Right lobe of liver (tissue), 6 donors: ENCODE measurements at regions not wholly inside any gene's neighbourhood (a gene's known extent, or its start where the extent isn't known, plus 50 kb on each side); places are given as distances from the start of the nearest gene placed in this dataset.

Experiments
- ATAC-seq, 4 donors: fragments of 200-7000 bp; cut with Tn5 transposase; one replicate each; pipeline ENCODE4 v1.9.1; 2020; ENCODE audit warnings: mild to moderate bottlenecking in 4 of 4, moderate library complexity in 4 of 4
- DNase-seq, 3 donors: peaks; one replicate each; pipeline ENCODE4 v3.0.0-alpha.2; 2020
- H3K27ac ChIP-seq, 3 donors: fragments of 200-600 bp; one replicate each; pipeline ENCODE4 v1.8.0; 2022
- H3K27me3 ChIP-seq, 2 donors: fragments of 200-600 bp; one replicate each; pipeline ENCODE4 v1.8.0; 2022
- H3K36me3 ChIP-seq, 4 donors: fragments of 200-600 bp; sonication (generic) in 1 of 4; one replicate each; pipeline versions ENCODE4 v1.5.1 to v1.8.0; 2017 to 2022; ENCODE audit warnings: control low read depth in 1 of 4
- H3K4me1 ChIP-seq, 4 donors: fragments of 200-600 bp; sonication (generic) in 1 of 4; one replicate each; pipeline versions ENCODE4 v1.5.1 to v1.8.0; 2017 to 2022; ENCODE audit warnings: control low read depth in 1 of 4
- H3K4me3 ChIP-seq, 3 donors: fragments of 200-600 bp; one replicate each; pipeline ENCODE4 v1.8.0; 2022
- H3K9me3 ChIP-seq, 4 donors: fragments of 200-600 bp; sonication (generic) in 1 of 4; one replicate each; pipeline versions ENCODE4 v1.5.1 to v1.8.0; 2017 to 2022; ENCODE audit warnings: control low read depth in 1 of 4
- POLR2A ChIP-seq: fragments of 450-650 bp; IDR thresholded peaks from one replicate; pipeline ENCODE4 v1.6.1; 2017; ENCODE audit warnings: antibody characterized with exemption, mild to moderate bottlenecking
- WGBS: methylation state at CpG from one replicate; pipeline ENCODE4 v1.1.6; 2018; ENCODE audit warnings: low coverage, low lambda C conversion rate; ENCODE audit not compliant: insufficient coverage; ENCODE audit errors: missing lambda C conversion rate; 5-methylcytosine and 5-hydroxymethylcytosine counted together
- intact Hi-C, 2 donors: fragments of 100-400 bp; cut with DNase I; formaldehyde crosslinking; loops; one replicate each; pipeline versions ENCODE4 v1.11.2 to v1.14.1; 2022
- TF ChIP-seq, protein P1 (sequence below), 4 donors: fragments of 200-600 bp in 3 of 4; fragments of 450-650 bp in 1 of 4; IDR thresholded peaks; one replicate each; pipeline versions ENCODE4 v1.5.1 to v1.8.0; 2016 to 2022; ENCODE audit warnings: antibody characterized with exemption in 4 of 4, mild to moderate bottlenecking in 2 of 4
- donor health status: DM: no; HTN: yes; CAD: no.
- donor health status: DM: no; HTN: no; CAD: no.
- donor health status: DM: no; HTN: no; CAD: no.
- donor health status: DM: no; HTN: yes; CAD: no.
- donor health status: DM: no; HTN: yes; CAD: no.

DNA sequence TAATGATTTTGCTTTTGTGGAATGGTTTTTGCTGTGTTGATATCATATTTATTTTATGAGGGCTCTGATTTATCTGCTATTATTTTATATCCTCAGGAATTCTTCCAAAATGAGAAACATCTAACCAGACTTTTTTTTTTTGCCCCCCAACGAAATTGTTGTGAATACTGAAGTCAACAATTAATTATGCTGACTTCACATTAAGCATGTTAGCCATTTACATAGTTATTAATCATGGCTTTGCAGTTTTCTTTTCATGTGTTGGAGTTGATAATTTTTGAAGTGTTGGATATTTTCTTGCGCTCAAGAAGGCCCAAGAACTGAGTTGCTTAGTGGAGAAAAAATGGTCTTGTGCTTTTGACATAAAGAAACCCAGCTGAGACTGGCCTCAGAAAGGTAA, 246.6 kb upstream of the CRY1 start:
- no peaks in the 10 kb centered on the region for H3K36me3 ChIP-seq
- H3K9me3 ChIP-seq: no peaks in the 10 kb centered on the region
- H3K4me1 ChIP-seq: no peaks in the 10 kb centered on the region
- no peak overlapping the region for H3K4me3 ChIP-seq
- DNase-seq (no peak), ATAC-seq (no peak)
- intact Hi-C loops: no loop called here
- H3K27me3 ChIP-seq: no peaks in the 10 kb centered on the region
- WGBS: 53% methylated on average over 2 of the region's 2 CpGs
- no peak overlapping the region for H3K27ac ChIP-seq
- no peak for TF ChIP-seq POLR2A
- TF ChIP-seq, protein P1, sequence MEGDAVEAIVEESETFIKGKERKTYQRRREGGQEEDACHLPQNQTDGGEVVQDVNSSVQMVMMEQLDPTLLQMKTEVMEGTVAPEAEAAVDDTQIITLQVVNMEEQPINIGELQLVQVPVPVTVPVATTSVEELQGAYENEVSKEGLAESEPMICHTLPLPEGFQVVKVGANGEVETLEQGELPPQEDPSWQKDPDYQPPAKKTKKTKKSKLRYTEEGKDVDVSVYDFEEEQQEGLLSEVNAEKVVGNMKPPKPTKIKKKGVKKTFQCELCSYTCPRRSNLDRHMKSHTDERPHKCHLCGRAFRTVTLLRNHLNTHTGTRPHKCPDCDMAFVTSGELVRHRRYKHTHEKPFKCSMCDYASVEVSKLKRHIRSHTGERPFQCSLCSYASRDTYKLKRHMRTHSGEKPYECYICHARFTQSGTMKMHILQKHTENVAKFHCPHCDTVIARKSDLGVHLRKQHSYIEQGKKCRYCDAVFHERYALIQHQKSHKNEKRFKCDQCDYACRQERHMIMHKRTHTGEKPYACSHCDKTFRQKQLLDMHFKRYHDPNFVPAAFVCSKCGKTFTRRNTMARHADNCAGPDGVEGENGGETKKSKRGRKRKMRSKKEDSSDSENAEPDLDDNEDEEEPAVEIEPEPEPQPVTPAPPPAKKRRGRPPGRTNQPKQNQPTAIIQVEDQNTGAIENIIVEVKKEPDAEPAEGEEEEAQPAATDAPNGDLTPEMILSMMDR (IDR thresholded peaks at IDR 0.05): no peak

DNA sequence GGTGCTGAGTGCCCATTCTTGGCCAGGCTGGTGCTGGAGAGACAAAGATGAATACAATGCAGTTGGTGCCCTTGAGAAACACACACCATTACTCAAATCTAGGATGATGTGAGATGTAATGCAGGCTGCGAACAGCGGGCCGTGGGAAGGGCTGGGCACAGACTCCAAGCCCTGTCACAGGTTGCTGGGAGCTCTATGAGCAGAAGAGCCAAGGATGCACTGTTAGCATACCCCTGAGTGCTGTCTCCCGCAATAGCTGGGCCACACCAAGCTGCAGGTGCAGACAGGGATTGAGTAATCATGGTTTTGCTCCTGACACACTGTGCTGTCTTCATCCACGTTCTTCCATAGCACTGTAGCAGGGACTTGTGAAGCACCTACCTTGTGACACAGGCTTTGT, 247.5 kb upstream of the CRY1 start:
- no peak for TF ChIP-seq POLR2A
- TF ChIP-seq, protein P1 (IDR thresholded peaks at IDR 0.05): no peak
- Histone ChIP-seq H3K4me1 (no peaks in the 10 kb centered on the region), H3K27ac (no peak overlapping the region), H3K4me3 (no peak overlapping the region), H3K27me3 (no peaks in the 10 kb centered on the region), H3K9me3 (no peaks in the 10 kb centered on the region), H3K36me3 (no peaks in the 10 kb centered on the region)
- ATAC-seq (no peak), DNase-seq (no peak)
- intact Hi-C loops: no loop called here
- WGBS: 64% methylated on average over 3 of the region's 5 CpGs

DNA sequence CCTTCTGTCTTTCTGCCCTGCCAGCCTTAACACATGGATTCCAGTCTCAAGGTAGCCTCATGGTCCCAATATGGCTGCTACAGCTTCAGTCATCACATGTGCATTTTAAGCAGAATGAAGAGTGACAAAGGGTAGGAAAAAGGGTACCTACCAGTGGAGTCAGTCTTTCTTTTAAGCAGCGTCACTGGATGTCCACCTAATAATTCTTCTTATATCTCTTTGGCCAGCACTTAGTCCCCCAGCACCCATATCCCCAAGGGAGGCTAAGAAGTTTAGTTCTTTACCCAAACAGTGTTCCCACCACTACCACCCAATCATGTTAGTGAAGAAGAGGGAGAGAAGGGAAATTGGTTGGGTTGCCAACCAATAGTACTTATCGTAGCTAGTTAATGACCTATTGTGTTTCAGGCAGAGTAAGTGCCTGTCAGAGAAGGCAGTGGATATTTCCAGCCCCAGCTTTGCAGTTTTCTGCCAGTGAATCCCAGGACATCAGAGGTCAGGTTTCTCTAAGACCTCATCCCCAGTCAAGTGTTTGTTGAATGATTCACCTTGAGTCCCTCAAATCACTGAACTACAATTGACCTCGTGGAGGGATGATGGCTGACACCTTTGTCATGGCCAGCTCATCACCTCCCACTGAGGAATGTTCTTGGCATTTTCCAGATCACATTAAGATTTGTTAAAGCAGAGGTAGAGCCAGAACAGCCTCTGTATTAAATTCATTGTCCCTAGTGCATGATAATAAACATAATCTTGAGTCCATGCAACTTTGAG, 250.9 kb upstream of the CRY1 start:
- no peaks in the 10 kb centered on the region for H3K27me3 ChIP-seq
- TF ChIP-seq, protein P1 (IDR thresholded peaks at IDR 0.05): no peak
- TF ChIP-seq POLR2A: no peak
- no peaks in the 10 kb centered on the region for H3K4me1 ChIP-seq
- H3K4me3 ChIP-seq: no peak overlapping the region
- no peak overlapping the region for H3K27ac ChIP-seq
- H3K36me3 ChIP-seq: no peaks in the 10 kb centered on the region
- intact Hi-C loops: no loop called here
- H3K9me3 ChIP-seq: no peaks in the 10 kb centered on the region
- DNase-seq (no peak), ATAC-seq (no peak)
- WGBS: 58% methylated on average over 3 of the region's 3 CpGs

DNA sequence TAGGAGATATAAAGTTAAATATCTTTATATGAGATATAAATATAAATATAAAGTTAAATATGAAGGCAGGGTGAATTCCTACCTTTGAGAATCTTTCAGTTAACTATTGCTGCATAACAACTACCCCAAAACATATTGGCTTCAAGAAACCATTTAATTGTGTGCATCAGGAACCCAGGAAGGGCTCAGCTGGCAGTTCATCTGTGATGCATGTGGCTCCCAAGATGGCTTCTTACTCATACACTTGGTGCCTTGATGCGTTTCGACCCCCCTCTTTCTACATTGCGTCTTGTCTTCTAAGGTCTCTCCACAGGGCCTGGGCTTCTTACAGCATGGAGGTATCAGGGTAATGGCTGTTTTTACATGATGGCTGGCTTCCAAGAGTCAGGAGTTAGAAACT, 253.9 kb upstream of the CRY1 start:
- intact Hi-C loops: no loop called here
- Histone ChIP-seq H3K4me1 (no peaks in the 10 kb centered on the region), H3K27ac (no peak overlapping the region), H3K4me3 (no peak overlapping the region), H3K9me3 (no peaks in the 10 kb centered on the region), H3K27me3 (no peaks in the 10 kb centered on the region), H3K36me3 (no peaks in the 10 kb centered on the region)
- ATAC-seq (no peak), DNase-seq (no peak)
- no peak for TF ChIP-seq POLR2A
- TF ChIP-seq, protein P1 (IDR thresholded peaks at IDR 0.05): no peak
- 89% methylated on average over 3 of the region's 3 CpGs for WGBS
